GM21515 (cell line): ENCODE measurements at regions not wholly inside any gene's neighbourhood (a gene's known extent, or its start where the extent isn't known, plus 50 kb on each side); places are given as distances from the start of the nearest gene placed in this dataset.

Source experiments
- ATAC-seq: cut with Tn5 transposase; IDR thresholded peaks from one replicate; pipeline ENCODE4 v1.9.1; 2021; ENCODE audit not compliant: unreplicated experiment

- ATAC-seq: no peak
These were observed 379.1 kb downstream of the BRD1 start for GRCh38 chr22:49448526-49448925.

- no peak for ATAC-seq
These were observed 379.8 kb downstream of the BRD1 start for GRCh38 chr22:49447837-49448236.

GRCh38 chr22:49446759-49447710, 380.6 kb downstream of the BRD1 start:
- ATAC-seq: no peak

- no peak for ATAC-seq
These were observed 381.4 kb downstream of the BRD1 start for GRCh38 chr22:49446145-49446758.

GRCh38 chr22:49444781-49445180, 382.9 kb downstream of the BRD1 start:
- ATAC-seq: no peak

GRCh38 chr22:49440931-49441330, 386.7 kb downstream of the BRD1 start:
- no peak for ATAC-seq

- ATAC-seq: no peak
These were observed 388.3 kb downstream of the BRD1 start for GRCh38 chr22:49439373-49439772.

- ATAC-seq: no peak
These were observed 389.7 kb downstream of the BRD1 start for GRCh38 chr22:49437956-49438355.

GRCh38 chr22:49437356-49437755, 390.3 kb downstream of the BRD1 start:
- ATAC-seq: no peak

- no peak for ATAC-seq
These were observed 391.6 kb downstream of the BRD1 start for GRCh38 chr22:49436056-49436455.

- ATAC-seq: no peak
These were observed 392.1 kb downstream of the BRD1 start for GRCh38 chr22:49435596-49435995.

GRCh38 chr22:49433717-49434611, 393.7 kb downstream of the BRD1 start:
- no peak for ATAC-seq

- no peak for ATAC-seq
These were observed 394.7 kb downstream of the BRD1 start for GRCh38 chr22:49432897-49433443.

GRCh38 chr22:49432211-49432896, 395.3 kb downstream of the BRD1 start:
- ATAC-seq: no peak

GRCh38 chr22:49431551-49431950, 396.1 kb downstream of the BRD1 start:
- no peak for ATAC-seq

GRCh38 chr22:49429066-49429465, 398.6 kb downstream of the BRD1 start:
- no peak for ATAC-seq

GRCh38 chr22:49427941-49428340, 399.7 kb downstream of the BRD1 start:
- no peak for ATAC-seq

- ATAC-seq: no peak
These were observed 400.3 kb downstream of the BRD1 start for GRCh38 chr22:49427341-49427740.

GRCh38 chr22:49426618-49427266, 400.9 kb downstream of the BRD1 start:
- ATAC-seq: no peak

- no peak for ATAC-seq
These were observed 401.6 kb downstream of the BRD1 start for GRCh38 chr22:49426098-49426497.
